ENCODE measurements at regions not wholly inside any gene's neighbourhood (a gene's known extent, or its start where the extent isn't known, plus 50 kb on each side); places are given as distances from the start of the nearest gene placed in this dataset.
"Not testable (repeated sequence)": the region's sequence is repeated elsewhere in the genome, so short reads cannot be mapped to it uniquely, and the experiment has no call there.

- 0% methylated on average over 4 of the region's 4 CpGs for WGBS (ENCODE audit: insufficient coverage, low coverage, missing lambda C conversion rate)
- Histone ChIP-seq H3K36me3 (ENCODE audit: control insufficient read depth, insufficient read depth, low read length) (no peaks in the 10 kb centered on the region), H3K4me1 (replicated peaks in 1 of 2; ENCODE audit: control insufficient read depth in 2 of 2, insufficient read depth in 2 of 2, low read length in 2 of 2) (no peaks in the 10 kb centered on the region), H3K9me3 (replicated peaks; ENCODE audit: control insufficient read depth, insufficient read depth, low read depth, low read length) (no peaks in the 10 kb centered on the region), H3K9me1 (ENCODE audit: control insufficient read depth, insufficient read depth, low read length) (no peaks in the 10 kb centered on the region), H3K79me2 (ENCODE audit: control insufficient read depth, insufficient read depth, low read length) (no peaks in the 10 kb centered on the region), H2AFZ (ENCODE audit: low read depth, low read length) (no peak overlapping the region), H3K27me3 (ENCODE audit: control insufficient read depth in 2 of 2, insufficient read depth in 2 of 2, low read length in 2 of 2) (no peaks in the 10 kb centered on the region), H3K4me3 (no peak overlapping the region), H3K4me2 (ENCODE audit: insufficient read depth, low read length) (no peak overlapping the region), H3K27ac (ENCODE audit: extremely low read depth, low read depth, low read length) (no peak overlapping the region), H3K9ac (ENCODE audit: insufficient read depth in 1 of 2, low read depth in 2 of 2, low read length in 2 of 2) (no peak overlapping the region), H4K20me1 (replicated peaks; ENCODE audit: control insufficient read depth, insufficient read depth, low read length) (no peaks in the 10 kb centered on the region)
- no peak for ATAC-seq
- FAIRE-seq = no peak
- ChIA-PET POLR2A (interaction anchor here (0.6 kb wide), 1 partner anchor 10 kb away, joined by 3 read pairs; no protein-coding TSS in a partner anchor), CTCF (ENCODE audit: low intra/inter-chr PET ratio) (interaction anchor here (0.6 kb wide), 1 partner anchor 21 kb away, joined by 3 read pairs; no protein-coding TSS in a partner anchor)
- in situ Hi-C loops (cut with MboI) (no loop called here), intact Hi-C loops (cut with micrococcal nuclease) (no loop called here)
- no TSS peak for BruUV-seq (replicated peaks)
- no peak for DNase-seq (ENCODE audit: extremely low read depth in 1 of 4, low spot score in 3 of 4)
- TF ChIP-seq DPF2 (IDR thresholded peaks at IDR 0.05) = no peak
- no peak for TF ChIP-seq ZNF551 (CRISPR knock-in tag; IDR thresholded peaks at IDR 0.05)
- no peak for TF ChIP-seq ZNF224 (CRISPR knock-in tag; IDR thresholded peaks at IDR 0.05)
- TF ChIP-seq FOXO4 (CRISPR knock-in tag; IDR thresholded peaks at IDR 0.05) = no peak
- TF ChIP-seq ZFPM2 (CRISPR knock-in tag; IDR thresholded peaks at IDR 0.05) = no peak
- no peak for TF ChIP-seq ZNF444 (CRISPR knock-in tag; IDR thresholded peaks at IDR 0.05)
- TF ChIP-seq MTA2 (IDR thresholded peaks at IDR 0.05; ENCODE audit: low read depth) = no peak
- TF ChIP-seq ELF4 (CRISPR knock-in tag; IDR thresholded peaks at IDR 0.05) = no peak
- TF ChIP-seq PHF21A (IDR thresholded peaks at IDR 0.05; ENCODE audit: borderline replicate concordance, low read depth) = no peak
- TF ChIP-seq NKRF (IDR thresholded peaks at IDR 0.05; ENCODE audit: borderline replicate concordance) = no peak
Measured at GRCh38 chr11:26878959-26879581, 114.8 kb upstream of the FIBIN start.

GRCh38 chr11:26882363-26882880, 111.5 kb upstream of the FIBIN start:
- H3K4me1 ChIP-seq (replicated peaks in 1 of 2; ENCODE audit: control insufficient read depth in 2 of 2, insufficient read depth in 2 of 2, low read length in 2 of 2); H3K9me1 ChIP-seq (ENCODE audit: control insufficient read depth, insufficient read depth, low read length); ATAC-seq; H4K20me1 ChIP-seq (replicated peaks; ENCODE audit: control insufficient read depth, insufficient read depth, low read length); H3K27me3 ChIP-seq (ENCODE audit: control insufficient read depth in 2 of 2, insufficient read depth in 2 of 2, low read length in 2 of 2); H3K9me3 ChIP-seq (replicated peaks; ENCODE audit: control insufficient read depth, insufficient read depth, low read depth, low read length); in situ Hi-C loops (cut with MboI); H2AFZ ChIP-seq (ENCODE audit: low read depth, low read length); H3K27ac ChIP-seq (ENCODE audit: extremely low read depth, low read depth, low read length); H3K79me2 ChIP-seq (ENCODE audit: control insufficient read depth, insufficient read depth, low read length); BruUV-seq (replicated peaks); CTCF ChIA-PET (ENCODE audit: low intra/inter-chr PET ratio); POLR2A ChIA-PET; H3K36me3 ChIP-seq (ENCODE audit: control insufficient read depth, insufficient read depth, low read length); DNase-seq (ENCODE audit: extremely low read depth in 1 of 4, low spot score in 3 of 4); H3K4me2 ChIP-seq (ENCODE audit: insufficient read depth, low read length); H3K9ac ChIP-seq (ENCODE audit: insufficient read depth in 1 of 2, low read depth in 2 of 2, low read length in 2 of 2); H3K4me3 ChIP-seq; intact Hi-C loops (cut with micrococcal nuclease); FAIRE-seq: not testable (repeated sequence)
- 0% methylated on average over 4 of the region's 4 CpGs for WGBS (ENCODE audit: insufficient coverage, low coverage, missing lambda C conversion rate)

All from K562 (cell line).